Suprapubic skin (tissue), 4 donors: ENCODE measurements at regions not wholly inside any gene's neighbourhood (a gene's known extent, or its start where the extent isn't known, plus 50 kb on each side); places are given as distances from the start of the nearest gene placed in this dataset.

Experiments used
- DNase-seq, 2 donors: peaks; one replicate each; pipeline ENCODE4 v3.0.0-alpha.2; 2019; ENCODE audit warnings: low spot score in 2 of 2
- H3K27ac ChIP-seq: fragments of 200-600 bp; sonication (generic); one replicate; pipeline ENCODE4 v1.5.1; 2019
- H3K27me3 ChIP-seq: fragments of 200-600 bp; sonication (generic); one replicate; pipeline ENCODE4 v1.5.1; 2019
- H3K36me3 ChIP-seq: fragments of 200-600 bp; sonication (generic); one replicate; pipeline ENCODE4 v1.5.1; 2019
- H3K4me1 ChIP-seq: fragments of 200-600 bp; sonication (generic); one replicate; pipeline ENCODE4 v1.5.1; 2019
- H3K4me3 ChIP-seq: fragments of 200-600 bp; sonication (generic); one replicate; pipeline ENCODE4 v1.5.1; 2019; ENCODE audit warnings: mild to moderate bottlenecking
- H3K9me3 ChIP-seq: fragments of 200-600 bp; sonication (generic); one replicate; pipeline ENCODE4 v1.5.1; 2019
- EP300 ChIP-seq: sonication (generic); formaldehyde crosslinking; IDR thresholded peaks from one replicate; pipeline ENCODE4 v1.6.1; 2017; ENCODE audit warnings: antibody characterized with exemption
- POLR2A ChIP-seq, 2 donors: fragments of 450-650 bp; IDR thresholded peaks; one replicate each; pipeline ENCODE4 v1.6.1; 2017; ENCODE audit warnings: antibody characterized with exemption in 2 of 2, mild to moderate bottlenecking in 2 of 2, moderate library complexity in 2 of 2
- POLR2AphosphoS5 ChIP-seq, 3 donors: sonication (generic); formaldehyde crosslinking; IDR thresholded peaks; one replicate each; pipeline ENCODE4 v1.6.1; 2017; ENCODE audit warnings: antibody characterized with exemption in 3 of 3
- WGBS: methylation state at CpG from one replicate; pipeline ENCODE4 v1.1.5; 2018; 5-methylcytosine and 5-hydroxymethylcytosine counted together
- TF ChIP-seq, protein P1 (sequence below), 2 donors: fragments of 200-600 bp in 1 of 2; fragments of 450-650 bp in 1 of 2; sonication (generic) in 1 of 2; IDR thresholded peaks; one replicate each; pipeline ENCODE4 v1.5.1; 2016 to 2019; ENCODE audit warnings: antibody characterized with exemption in 2 of 2, mild to moderate bottlenecking in 1 of 2, moderate library complexity in 1 of 2

DNA sequence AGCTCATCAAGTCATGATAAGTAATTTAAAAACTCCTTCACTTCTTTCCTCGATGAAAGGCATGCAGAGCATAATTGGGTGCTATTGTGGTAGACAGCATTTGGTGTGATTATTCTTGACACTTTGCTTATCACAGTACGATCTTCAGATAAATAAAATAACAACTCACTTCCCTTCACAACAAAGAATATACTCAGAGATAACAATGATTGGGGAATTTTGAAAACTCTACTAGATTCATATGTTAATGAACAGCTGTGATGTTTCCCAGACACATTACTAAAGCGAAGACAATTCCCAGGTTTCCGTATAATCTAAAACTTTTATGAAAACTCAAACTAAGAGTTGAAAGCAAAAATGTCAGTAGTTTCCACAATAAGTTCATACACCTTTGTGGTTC is 670.6 kb upstream of the EPHA7 start:
- Histone ChIP-seq H3K27ac (no peak overlapping the region), H3K4me1 (no peaks in the 10 kb centered on the region), H3K27me3 (no peaks in the 10 kb centered on the region), H3K36me3 (no peaks in the 10 kb centered on the region), H3K9me3 (no peaks in the 10 kb centered on the region), H3K4me3 (no peak overlapping the region)
- no peak for DNase-seq
- no peak for TF ChIP-seq POLR2AphosphoS5 (IDR thresholded peaks at IDR 0.05)
- no peak for TF ChIP-seq POLR2A (IDR thresholded peaks at IDR 0.05)
- TF ChIP-seq EP300: no peak
- TF ChIP-seq, protein P1, sequence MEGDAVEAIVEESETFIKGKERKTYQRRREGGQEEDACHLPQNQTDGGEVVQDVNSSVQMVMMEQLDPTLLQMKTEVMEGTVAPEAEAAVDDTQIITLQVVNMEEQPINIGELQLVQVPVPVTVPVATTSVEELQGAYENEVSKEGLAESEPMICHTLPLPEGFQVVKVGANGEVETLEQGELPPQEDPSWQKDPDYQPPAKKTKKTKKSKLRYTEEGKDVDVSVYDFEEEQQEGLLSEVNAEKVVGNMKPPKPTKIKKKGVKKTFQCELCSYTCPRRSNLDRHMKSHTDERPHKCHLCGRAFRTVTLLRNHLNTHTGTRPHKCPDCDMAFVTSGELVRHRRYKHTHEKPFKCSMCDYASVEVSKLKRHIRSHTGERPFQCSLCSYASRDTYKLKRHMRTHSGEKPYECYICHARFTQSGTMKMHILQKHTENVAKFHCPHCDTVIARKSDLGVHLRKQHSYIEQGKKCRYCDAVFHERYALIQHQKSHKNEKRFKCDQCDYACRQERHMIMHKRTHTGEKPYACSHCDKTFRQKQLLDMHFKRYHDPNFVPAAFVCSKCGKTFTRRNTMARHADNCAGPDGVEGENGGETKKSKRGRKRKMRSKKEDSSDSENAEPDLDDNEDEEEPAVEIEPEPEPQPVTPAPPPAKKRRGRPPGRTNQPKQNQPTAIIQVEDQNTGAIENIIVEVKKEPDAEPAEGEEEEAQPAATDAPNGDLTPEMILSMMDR (IDR thresholded peaks at IDR 0.05): no peak
- WGBS: 63% methylated on average over 4 of the region's 4 CpGs

DNA sequence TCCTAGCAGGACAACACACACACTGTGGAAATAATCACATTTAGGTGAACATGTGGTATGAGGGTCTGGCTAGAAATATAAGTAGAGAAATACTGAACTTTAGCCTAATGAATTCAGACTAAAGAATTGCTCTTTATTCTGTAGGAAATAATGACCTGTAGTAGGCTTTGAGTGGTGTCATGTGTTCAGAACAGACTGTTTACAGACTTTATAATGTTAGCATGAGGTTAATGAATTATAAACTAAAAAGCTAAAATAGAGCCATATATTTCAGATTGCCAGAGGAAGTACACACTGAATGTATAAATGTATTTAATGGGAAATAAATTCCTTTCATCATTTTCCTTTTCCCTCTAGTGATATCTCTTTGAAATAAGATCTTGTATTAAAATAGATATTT is 669.5 kb upstream of the EPHA7 start:
- no peak for DNase-seq
- Histone ChIP-seq H3K4me3 (no peak overlapping the region), H3K9me3 (no peaks in the 10 kb centered on the region), H3K27me3 (no peaks in the 10 kb centered on the region), H3K36me3 (no peaks in the 10 kb centered on the region), H3K27ac (no peak overlapping the region), H3K4me1 (no peaks in the 10 kb centered on the region)
- TF ChIP-seq POLR2AphosphoS5 (IDR thresholded peaks at IDR 0.05) (no peak), EP300 (no peak), POLR2A (IDR thresholded peaks at IDR 0.05) (no peak)
- TF ChIP-seq, protein P1 (IDR thresholded peaks at IDR 0.05): no peak

DNA sequence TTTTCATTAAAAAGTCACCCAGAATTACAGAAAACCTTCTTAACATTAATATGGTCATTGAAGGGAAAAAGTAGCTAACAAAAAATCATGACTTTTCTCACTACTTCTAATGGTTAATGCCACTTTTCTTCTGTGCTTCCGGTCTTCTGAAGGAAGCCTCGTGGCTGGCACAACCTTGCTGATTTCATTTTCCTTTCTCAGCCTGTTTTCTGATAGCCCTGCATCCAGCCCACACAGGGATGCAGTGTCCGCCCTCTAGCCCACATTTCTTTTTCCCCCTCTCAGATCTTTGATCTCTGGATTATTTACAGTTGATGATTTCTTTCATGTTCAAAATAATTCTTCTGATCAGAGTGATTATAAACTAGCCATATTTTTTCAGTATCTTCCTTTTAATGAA is 655.4 kb upstream of the EPHA7 start:
- Histone ChIP-seq H3K36me3 (no peaks in the 10 kb centered on the region), H3K27ac (no peak overlapping the region), H3K9me3 (no peaks in the 10 kb centered on the region), H3K4me3 (no peak overlapping the region), H3K4me1 (no peaks in the 10 kb centered on the region), H3K27me3 (no peaks in the 10 kb centered on the region)
- no peak for DNase-seq
- TF ChIP-seq POLR2AphosphoS5 (IDR thresholded peaks at IDR 0.05) (no peak), EP300 (no peak)
- 40% methylated on average over 3 of the region's 3 CpGs for WGBS

DNA sequence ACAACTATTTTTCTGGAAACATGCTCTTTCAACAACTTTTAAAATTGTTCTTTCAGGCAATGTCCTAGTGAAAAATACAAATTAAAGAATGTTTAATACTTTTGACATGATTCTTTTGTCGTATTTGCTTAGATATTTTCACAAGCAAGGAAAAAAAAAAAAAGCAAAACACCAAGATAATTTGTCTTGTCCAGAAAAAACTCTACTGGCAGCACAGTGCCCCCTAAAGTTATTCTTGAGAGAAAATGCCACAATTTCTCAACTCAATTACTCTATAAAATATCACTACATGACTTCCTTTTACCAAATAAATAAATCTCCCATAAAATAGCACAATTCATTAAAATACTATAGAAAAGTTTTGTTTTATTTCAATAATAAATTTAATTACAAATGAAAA is 652.5 kb upstream of the EPHA7 start:
- Histone ChIP-seq H3K27ac (no peak overlapping the region), H3K4me1 (no peaks in the 10 kb centered on the region), H3K27me3 (no peaks in the 10 kb centered on the region), H3K36me3 (no peaks in the 10 kb centered on the region), H3K9me3 (no peaks in the 10 kb centered on the region), H3K4me3 (no peak overlapping the region)
- WGBS: 12% methylated on average over 1 of the region's 1 CpG
- DNase-seq: no peak
- TF ChIP-seq, protein P1 (IDR thresholded peaks at IDR 0.05): no peak
- TF ChIP-seq POLR2A (IDR thresholded peaks at IDR 0.05) (no peak), EP300 (no peak), POLR2AphosphoS5 (IDR thresholded peaks at IDR 0.05) (no peak)

DNA sequence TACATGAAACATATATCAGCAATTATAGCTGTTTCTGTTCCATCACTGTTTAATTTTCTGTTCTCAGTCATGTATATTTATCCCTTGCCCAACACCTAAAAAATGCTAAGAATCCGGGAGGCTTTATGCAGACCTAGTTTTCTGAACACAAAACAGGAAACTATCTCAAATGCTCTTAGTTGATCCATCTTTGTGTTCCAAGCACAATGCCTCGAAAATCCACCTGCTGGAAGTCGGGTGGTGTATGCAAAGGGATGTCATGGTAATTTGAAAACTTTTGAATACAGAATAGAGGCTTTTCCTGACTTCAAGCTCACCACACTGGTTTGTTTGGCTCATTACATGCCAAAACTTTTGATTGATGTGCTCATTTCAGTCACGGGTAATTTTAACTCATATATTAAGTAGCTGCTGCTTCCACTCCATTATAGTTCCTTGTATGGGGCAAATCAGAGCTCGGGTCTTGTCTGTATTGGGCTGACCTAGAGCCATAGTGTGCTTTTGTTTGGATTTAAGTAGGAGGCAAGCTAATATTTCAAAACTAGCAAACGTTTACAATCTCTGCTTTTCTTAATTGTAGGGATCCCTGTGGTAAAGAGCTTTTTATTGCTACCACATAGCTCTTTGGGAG is 646.5 kb upstream of the EPHA7 start:
- DNase-seq: no peak
- WGBS: 27% methylated on average over 6 of the region's 6 CpGs
- Histone ChIP-seq H3K27me3 (no peaks in the 10 kb centered on the region), H3K9me3 (no peaks in the 10 kb centered on the region), H3K4me3 (no peak overlapping the region), H3K27ac (no peak overlapping the region), H3K36me3 (no peaks in the 10 kb centered on the region), H3K4me1 (no peaks in the 10 kb centered on the region)
- TF ChIP-seq POLR2A (IDR thresholded peaks at IDR 0.05): no peak
- no peak for TF ChIP-seq EP300
- TF ChIP-seq POLR2AphosphoS5 (IDR thresholded peaks at IDR 0.05): no peak
- TF ChIP-seq, protein P1 (IDR thresholded peaks at IDR 0.05): no peak

DNA sequence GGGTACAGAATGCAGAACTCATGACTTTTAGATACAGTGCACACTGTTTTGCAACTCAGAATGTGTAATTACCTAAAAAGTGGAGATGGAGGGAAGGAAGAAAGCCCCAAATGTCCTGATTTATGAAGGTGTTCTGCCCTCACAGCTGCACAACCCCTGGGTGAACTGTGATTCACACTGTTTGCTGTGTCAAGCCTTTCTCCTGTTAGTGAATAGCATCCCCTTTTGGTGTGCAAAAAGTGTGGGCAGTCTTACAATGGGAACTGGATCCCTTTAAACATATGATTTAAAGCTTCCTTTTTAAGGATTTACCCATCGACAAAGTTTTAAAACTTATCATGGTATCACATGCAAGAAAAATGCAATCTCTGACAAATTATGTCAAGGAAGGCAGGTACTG is 633.4 kb upstream of the EPHA7 start:
- WGBS: 11% methylated on average over 1 of the region's 1 CpG
- DNase-seq: no peak
- no peaks in the 10 kb centered on the region for H3K36me3 ChIP-seq
- H3K27ac ChIP-seq: no peak overlapping the region
- H3K9me3 ChIP-seq: no peaks in the 10 kb centered on the region
- no peaks in the 10 kb centered on the region for H3K4me1 ChIP-seq
- no peaks in the 10 kb centered on the region for H3K27me3 ChIP-seq
- TF ChIP-seq EP300: no peak
- TF ChIP-seq POLR2AphosphoS5 (IDR thresholded peaks at IDR 0.05): no peak
- TF ChIP-seq, protein P1 (IDR thresholded peaks at IDR 0.05): no peak
- no peak for TF ChIP-seq POLR2A (IDR thresholded peaks at IDR 0.05)
- no peak overlapping the region for H3K4me3 ChIP-seq
